ENCODE measurements at regions not wholly inside any gene's neighbourhood (a gene's known extent, or its start where the extent isn't known, plus 50 kb on each side); places are given as distances from the start of the nearest gene placed in this dataset.

DNA sequence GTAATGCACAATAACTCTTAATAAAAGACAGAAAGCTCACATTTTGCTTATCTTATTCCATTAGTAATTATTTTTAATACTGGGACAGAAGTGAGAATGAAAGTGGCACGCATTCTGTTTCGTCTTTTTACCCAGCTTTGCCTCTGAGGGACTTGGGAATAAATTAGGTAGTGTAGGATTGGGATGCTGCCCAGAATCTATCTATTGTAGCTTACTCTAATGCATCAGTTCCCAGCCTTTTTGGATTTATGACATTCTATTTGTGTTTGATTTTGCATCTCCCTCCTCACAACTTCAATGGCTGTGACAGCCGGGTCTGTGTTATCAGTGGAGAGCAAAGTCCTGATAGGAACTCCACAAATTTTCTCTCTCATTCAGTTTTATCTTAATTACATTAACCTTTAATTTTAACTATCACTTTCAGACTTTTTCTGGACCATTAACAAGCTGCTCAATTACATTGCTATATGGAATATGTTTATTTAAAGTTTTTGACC lies 62.9 kb upstream of the TULP4 start:
- DNase-seq (ENCODE audit: low read depth), result no peak

DNA sequence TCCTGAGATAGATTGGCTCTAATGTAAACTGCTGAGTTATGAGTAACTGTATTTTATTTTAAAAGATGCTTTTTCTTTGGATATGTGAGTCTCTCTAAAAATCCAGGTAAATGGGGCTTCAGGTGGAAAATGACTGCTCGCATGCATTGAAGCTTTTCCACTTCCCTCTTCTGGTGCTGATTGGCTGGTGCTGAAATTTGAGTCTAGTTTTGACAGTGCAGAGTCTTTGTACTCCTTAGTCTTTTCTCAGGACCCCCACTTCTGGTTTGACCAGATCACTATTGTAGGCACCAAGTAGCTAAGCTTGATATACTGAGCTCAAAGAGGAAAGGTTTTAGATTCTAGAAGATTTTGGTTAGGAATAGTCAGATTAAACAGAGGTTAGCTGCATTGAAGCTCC lies 60.7 kb upstream of the TULP4 start:
- DNase-seq (ENCODE audit: low read depth), result no peak

DNA sequence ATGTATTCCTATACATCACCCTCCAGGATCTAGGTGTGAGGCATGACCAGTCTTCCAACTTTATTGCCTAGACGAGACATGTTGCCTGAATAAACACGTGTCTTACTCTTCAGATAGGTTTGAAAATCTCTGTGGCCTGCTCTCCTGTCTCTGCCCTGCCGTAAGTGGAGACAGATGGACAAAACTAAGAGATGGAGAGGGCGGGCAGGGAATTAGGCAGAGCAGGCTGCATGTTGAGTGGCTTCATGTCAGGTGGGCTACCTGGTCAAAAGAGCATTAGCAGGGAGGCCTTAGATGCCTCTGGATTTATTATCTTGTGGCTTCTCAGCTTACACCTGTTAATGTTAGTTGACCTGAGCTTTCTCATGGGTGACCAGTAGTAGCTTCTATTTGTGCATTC lies 59.0 kb upstream of the TULP4 start:
- no peak for DNase-seq (ENCODE audit: low read depth)

DNA sequence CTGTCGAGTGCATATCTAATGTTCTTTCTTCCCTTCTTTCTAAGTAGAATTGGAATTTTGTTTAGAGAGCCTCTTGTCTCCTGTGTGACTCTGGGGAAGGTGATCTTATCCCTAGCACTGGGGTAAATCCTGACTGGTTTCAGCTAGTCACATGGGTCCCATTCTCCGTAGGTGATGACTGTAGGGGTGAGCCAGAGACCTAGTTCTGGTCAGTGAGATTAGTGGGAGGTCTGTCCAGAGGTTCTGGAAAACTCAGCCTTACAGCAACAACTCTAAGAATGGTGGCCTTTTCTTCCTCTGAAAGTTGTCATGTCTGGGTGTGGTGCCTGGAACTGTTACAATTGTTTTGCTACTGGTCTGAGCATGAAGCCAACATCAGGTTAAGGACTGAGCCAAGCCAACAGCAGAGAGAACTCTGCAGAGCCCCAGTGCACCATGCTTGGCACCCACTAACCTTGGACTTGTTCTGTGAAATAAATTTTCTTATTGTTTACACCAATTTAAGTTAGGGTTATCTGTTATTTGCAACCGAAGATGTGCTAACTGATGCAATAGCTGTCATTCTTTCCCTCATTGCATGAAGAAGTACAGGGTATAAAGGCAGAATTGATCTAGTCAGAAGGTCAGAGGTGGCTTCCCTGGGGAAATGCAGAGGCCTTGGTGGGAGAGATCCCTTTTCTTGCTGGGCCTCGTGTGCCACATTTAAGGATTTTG lies 56.8 kb upstream of the TULP4 start:
- no peak for DNase-seq (ENCODE audit: low read depth)

DNA sequence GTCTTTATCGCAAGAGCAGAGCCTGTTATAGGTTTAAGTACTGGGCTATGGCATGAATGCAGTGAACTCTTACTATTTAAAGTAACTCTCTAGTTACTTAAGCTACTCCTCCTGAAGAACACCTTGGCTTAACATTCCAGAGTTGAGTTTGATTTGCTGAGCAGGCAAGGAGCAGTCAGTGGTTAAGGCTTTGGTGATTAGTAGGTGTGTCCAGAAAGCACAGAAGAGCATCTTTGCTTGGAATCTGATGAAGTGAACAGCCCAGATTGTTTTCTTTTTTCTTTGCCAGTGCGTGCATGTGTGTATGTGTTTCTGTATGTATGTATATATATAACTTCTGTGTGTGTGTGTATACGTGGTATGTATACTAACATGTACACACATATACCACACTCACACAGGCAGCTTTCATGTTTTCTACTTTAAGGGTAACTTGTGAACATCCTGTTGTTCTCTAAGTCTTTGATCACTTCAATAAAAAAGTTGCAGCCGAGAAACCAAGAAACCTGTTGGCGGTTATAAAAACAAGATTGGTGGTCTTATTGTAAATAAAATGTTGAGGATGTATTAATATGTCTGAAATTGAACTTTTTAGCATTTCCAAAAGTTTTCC lies 56.2 kb upstream of the TULP4 start:
- no peak for DNase-seq (ENCODE audit: low read depth)

DNA sequence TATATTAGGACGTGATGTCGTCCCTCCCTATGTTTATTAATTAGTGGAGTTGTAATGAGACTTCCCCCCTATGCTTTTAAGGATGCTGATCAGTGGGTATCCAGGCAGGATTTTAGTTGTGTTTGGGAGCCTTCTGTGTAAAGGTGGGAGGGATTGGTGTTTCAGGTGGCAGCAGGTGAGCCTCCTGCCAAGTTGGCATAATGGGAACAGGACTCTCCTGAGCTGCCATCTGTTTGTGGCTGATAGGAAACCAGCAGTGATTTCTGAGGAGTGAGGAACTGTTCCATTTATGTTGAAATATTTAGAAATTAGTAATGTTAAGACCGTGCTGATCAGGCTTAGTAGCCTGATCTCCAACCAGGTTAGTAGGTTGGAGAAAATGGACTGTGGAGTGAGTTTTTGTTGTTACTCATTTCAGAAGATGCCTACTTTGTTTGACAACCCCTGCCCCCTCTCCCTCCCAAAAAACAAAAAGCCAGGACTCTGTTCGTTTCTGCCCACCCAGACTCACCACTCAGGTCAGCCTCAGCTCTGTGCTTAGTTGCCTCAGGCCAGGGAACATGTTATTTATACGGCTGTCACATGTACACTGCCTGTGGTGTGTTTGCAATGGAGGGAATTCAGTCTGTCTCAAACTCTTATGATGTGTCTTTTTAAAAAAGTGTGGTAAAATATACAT lies 55.4 kb upstream of the TULP4 start:
- no peak for DNase-seq (ENCODE audit: low read depth)

DNA sequence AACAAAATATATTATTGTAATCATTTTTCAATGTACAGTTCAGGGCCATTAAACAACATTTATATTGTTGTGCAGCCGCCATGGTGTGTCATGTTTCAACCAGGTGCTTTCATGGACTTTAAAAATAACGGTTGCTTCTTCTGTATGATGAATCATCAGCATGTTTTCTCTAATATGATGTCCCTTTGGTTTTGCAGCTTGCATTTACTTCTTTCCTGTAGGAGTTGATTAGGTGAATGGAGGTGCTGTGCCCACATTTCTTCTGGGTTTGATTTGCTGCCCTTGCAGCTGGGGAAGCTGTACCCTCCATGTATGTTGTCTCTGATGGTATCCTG lies 54.9 kb upstream of the TULP4 start:
- peak; percentile 36 for DNase-seq (ENCODE audit: low read depth)

DNA sequence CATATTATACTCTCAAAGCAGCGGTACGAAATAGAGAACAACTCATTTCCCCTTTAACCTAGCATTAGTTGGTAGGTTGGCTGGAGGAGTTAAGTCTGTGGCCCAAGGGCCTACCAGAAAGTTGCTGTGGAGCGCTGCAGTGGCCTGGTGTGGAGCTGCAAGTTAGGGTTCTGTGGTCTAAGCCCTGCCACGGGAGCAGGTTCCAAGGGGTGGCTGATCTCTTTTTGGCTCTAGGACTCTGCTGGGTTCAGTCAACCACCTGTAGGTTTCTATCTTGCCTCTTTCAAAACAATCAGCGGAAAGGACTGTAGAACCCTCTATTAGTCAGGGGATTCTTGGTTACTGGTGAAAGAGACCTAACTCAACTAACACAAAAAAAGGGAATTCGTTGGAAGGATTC lies 54.5 kb upstream of the TULP4 start:
- DNase-seq (ENCODE audit: low read depth), result peak; percentile 40

DNA sequence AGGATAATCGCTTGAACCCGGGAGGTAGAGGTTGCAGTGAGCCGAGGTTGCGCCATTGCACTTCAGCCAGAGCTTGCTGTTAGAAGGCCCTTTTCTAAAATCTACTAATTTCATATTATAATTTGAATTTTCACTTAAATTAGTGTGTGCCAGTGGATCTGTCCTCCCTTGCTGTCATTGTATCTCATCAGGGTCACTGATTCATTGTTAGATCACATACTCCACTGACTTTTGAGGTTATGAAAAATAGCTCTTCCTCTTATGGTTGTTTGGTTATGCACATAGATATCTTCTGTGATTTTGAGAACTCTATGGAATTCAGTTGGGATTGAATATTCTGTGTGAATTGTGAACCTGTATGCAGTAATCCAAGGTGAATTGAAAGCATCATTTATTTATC lies 53.1 kb upstream of the TULP4 start:
- DNase-seq (ENCODE audit: low read depth), result no peak

DNA sequence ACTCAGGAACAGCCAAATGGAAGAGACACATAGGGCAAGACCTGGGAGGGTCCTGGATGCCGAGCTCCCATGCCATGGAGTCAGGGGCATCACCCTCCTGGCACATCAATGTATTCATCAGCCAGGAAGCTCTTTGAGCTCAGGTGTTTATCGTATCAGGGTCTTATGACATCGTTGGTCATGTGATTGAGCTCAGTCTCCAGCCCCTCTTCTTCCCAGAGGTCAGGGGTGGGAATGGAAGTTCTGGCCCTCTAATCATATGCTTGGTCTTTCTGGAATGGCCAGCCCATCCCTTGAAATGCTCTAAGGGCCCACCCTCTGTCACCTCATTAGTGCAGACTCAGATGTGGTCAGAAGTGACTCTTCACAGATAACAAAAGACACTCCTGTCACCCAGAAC lies 52.4 kb upstream of the TULP4 start:
- DNase-seq (ENCODE audit: low read depth), result no peak

DNA sequence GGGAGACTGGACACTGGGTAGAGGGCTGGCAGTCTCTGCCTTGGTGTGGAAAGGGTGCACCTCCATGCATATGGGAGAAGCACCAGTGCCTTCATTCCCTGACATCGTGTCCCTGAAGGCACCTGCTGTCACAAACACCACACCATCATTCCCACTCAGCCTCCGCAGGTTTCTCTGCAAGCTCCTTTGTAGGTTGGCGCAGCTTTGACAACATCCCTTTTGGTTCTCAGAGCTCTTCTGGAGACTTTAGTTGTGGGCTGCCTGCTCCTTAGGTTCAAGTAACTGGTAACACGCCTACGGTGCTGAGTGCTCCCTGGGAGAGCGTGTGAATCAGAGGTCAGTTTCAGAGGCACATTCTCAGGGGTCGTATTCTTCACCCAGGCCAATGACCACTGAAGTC lies 50.2 kb upstream of the TULP4 start:
- no peak for DNase-seq (ENCODE audit: low read depth)

Measured in myocyte (in vitro differentiated cells).